UCSD-AML1 (cell line): ENCODE measurements at regions not wholly inside any gene's neighbourhood (a gene's known extent, or its start where the extent isn't known, plus 50 kb on each side); places are given as distances from the start of the nearest gene placed in this dataset.

Experiments
- DNase-seq: peaks from one replicate; lab custom pipeline; 2025; ENCODE audit not compliant: unreplicated experiment; lab: John Stamatoyannopoulos, UW

- no peak for DNase-seq
Observed at GRCh38 chr2:163859951-163860350, 124.1 kb upstream of the FIGN start.

GRCh38 chr2:163856941-163857340 is 121.1 kb upstream of the FIGN start:
- no peak for DNase-seq

DNA sequence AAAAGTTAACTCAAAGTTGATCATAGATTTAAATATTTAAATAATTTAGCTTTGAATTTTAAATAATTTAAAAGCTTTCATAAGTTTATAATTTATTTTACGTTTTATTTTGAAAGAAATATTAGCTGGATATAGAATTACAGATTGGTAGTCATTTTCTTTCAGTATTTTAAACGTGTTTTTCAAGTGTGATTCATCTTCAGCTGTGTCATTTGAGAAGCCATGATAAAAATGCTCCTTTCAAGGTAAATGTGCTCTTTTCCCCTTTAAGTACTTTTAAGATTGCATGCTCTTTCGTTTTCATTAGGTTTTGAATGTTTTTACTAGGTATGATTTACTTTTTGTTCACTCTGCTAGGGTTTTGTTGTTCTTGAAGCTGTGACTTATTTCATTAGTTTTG is 116.8 kb upstream of the FIGN start:
- DNase-seq = no peak

- DNase-seq = no peak
Observed at GRCh38 chr2:163849756-163850435, 114.1 kb upstream of the FIGN start.

DNA sequence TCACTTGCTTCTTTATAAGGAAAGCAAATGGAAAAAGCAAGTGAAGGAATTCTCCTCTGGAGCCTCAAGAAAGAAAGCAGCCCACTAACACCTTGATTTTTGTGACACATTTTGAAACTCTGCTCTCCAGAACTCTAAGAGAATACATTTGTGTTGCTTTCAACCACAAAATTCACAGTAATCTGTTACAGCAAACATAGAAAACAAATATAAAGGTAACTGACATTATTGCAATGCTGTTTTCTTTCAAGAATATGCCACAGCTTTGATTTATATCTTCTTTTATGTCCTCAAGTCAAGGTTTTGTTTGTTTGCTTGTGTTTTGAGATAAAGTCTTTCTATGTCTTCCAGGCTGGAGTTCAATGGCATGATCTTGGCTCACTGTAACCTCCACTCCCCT is 103.1 kb upstream of the FIGN start:
- DNase-seq = no peak

GRCh38 chr2:163836167-163836566 is 100.4 kb upstream of the FIGN start:
- DNase-seq = no peak

DNA sequence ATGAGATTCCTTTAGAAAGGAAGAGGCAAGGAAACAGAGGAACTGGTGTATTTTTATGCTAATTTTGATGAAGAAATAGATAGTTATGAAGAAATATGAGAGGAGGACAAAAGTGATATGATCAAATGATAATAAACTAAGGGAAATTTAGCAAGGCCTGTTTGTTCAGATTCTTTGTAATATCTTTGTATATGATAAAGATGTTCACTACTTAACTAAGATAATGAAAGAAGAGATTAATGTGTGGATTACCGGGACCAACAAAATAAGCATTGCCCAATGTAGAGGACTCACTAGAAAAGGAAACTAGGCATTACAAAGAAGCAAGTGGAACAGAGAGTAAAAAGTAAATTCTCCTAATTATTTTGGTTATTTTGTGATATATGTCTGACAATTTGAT is 99.0 kb upstream of the FIGN start:
- DNase-seq = no peak

DNA sequence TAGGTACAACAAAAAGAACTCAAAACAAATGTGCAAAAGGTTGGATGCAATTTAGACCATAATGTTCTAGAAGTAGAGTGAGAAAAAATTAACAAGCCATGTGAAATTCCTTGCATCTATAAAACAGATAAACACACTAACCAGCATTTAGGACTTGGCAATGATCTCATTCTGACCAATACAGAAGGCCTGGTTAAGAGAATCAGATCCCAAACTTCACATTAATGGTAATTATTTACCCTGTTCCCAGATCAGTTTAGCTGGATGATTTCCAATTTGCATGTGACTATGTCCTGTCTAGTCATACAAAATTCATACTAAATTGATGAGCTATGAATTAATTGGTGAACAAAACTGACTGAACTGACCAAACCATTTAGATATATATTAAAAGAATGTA is 98.4 kb upstream of the FIGN start:
- DNase-seq = no peak

DNA sequence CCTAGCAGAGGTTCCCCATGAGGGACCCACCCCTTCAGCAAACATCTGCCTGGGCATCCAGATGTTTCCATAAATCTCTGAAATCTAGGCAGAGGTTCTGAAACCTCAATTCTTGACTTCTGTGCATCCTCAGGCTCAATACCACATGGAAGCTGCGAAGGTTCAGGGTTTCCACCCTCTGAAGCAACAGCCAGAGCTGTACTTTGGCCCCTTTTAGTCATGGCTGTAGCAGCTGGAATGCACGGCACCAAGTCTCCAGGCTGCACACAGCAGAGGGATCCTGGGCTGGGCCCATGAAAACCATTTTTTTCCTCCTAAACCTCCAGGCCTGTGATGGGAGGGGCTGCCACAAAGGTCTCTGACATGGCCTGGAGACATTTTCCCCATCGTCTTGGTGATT is 93.0 kb upstream of the FIGN start:
- no peak for DNase-seq

GRCh38 chr2:163822033-163822432 is 86.2 kb upstream of the FIGN start:
- no peak for DNase-seq

- no peak for DNase-seq
Observed at GRCh38 chr2:163812926-163813520, 77.2 kb upstream of the FIGN start.

GRCh38 chr2:163808406-163808805 is 72.6 kb upstream of the FIGN start:
- no peak for DNase-seq

DNA sequence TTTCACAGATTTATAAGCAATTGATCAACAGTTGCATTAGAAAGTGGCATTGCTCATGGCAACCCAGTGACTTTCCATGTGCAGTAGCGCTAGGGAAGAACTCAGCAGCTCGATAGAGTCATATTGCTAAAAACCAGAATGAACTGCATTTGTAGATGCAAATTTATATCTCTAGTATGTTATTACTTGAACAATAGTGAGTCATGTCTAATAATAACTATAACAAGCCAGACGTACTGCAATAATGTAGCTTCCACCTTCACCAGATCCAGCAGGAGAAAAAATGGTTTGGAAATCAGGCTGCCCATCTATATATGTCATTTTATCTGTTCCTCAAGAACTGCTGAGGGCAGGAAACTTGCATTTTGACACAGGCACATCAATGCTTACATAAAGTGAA is 66.5 kb upstream of the FIGN start:
- no peak for DNase-seq

DNA sequence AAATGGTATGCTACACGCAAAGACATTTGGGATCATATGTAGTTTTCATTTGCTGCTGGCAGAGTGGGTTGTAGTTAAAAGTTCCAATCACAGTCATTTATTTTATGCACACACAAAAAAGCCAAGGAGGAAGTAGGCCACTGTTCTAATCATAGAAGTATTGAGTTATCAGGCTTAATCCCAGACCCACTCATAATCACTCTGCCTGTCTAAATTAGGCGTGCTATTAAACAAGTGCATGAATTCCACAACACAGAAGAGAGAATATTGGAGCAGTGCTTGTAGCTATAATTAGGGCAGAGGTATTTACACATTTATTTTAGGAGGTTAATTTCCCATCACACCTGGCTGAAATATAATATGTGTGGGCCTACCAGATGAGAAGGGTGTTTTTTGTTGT is 65.7 kb upstream of the FIGN start:
- DNase-seq = no peak

DNA sequence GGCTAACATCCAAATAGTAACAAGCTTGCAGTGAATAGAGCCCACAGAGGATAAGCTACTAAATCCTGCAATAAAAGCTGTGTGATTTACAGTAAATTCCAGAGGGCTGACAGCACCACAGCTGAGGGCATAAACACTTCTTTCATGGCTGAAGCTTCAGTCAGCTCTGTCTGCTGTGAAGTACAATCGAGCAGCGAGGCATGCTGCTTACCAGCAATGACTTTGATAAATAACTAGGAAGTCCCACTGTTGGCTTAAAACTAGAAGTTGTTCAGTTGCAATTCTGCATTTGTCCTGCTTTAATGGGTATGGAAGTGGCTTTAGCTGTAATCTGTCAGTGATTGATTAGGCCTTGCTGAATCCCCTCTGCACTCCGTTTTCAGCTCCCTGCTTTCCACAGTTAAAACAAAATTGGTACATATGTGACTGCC is 65.2 kb upstream of the FIGN start:
- no peak for DNase-seq

GRCh38 chr2:163799807-163800206 is 64.0 kb upstream of the FIGN start:
- no peak for DNase-seq

DNA sequence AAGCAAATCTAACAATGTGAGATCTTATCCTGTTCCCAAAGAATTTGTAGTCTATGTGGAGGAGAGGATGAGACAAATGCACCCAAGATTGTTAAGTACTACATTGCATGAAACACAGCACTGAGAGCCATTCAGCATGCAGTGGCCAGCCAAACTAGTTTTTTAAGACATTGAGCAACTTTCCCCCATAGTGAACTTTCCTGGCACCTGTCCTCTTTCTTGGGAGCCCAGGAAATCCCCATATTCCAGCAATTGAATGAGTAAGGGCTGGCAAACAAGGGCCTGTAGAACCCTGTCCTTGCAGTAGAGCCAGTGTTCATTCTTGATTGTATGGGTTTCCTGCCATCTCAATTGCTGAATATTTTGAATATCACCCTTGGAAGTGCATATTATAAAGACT is 58.8 kb upstream of the FIGN start:
- DNase-seq = no peak
